ENCODE measurements at regions not wholly inside any gene's neighbourhood (a gene's known extent, or its start where the extent isn't known, plus 50 kb on each side); places are given as distances from the start of the nearest gene placed in this dataset.

- no peak for DNase-seq (ENCODE audit: low read depth)
Measured at GRCh38 chr1:234669499-234669898, 59.5 kb upstream of the IRF2BP2 start.

- DNase-seq (ENCODE audit: low read depth), result no peak
Measured at GRCh38 chr1:234668577-234668955, 58.6 kb upstream of the IRF2BP2 start.

- no peak for DNase-seq (ENCODE audit: low read depth)
Measured at GRCh38 chr1:234667600-234668576, 57.9 kb upstream of the IRF2BP2 start.

GRCh38 chr1:234666761-234667160 lies 56.8 kb upstream of the IRF2BP2 start:
- no peak for DNase-seq (ENCODE audit: low read depth)

- no peak for DNase-seq (ENCODE audit: low read depth)
Measured at GRCh38 chr1:234665975-234666605, 56.1 kb upstream of the IRF2BP2 start.

- no peak for DNase-seq (ENCODE audit: low read depth)
Measured at GRCh38 chr1:234662148-234662547, 52.2 kb upstream of the IRF2BP2 start.

GRCh38 chr1:234661317-234661928 lies 51.4 kb upstream of the IRF2BP2 start:
- no peak for DNase-seq (ENCODE audit: low read depth)

- no peak for DNase-seq (ENCODE audit: low read depth)
Measured at GRCh38 chr1:234660536-234661316, 50.7 kb upstream of the IRF2BP2 start.

Measured in stimulated activated CD4-positive, alpha-beta T cell treated with anti-CD3 and anti-CD28 coated beads, Interleukin-2, amount 100 ng/mL, for 4 hours (primary cell).